A673 (cell line): ENCODE measurements at regions not wholly inside any gene's neighbourhood (a gene's known extent, or its start where the extent isn't known, plus 50 kb on each side); places are given as distances from the start of the nearest gene placed in this dataset.

Source experiments
- EZH2 ChIP-seq: fragments of 200-600 bp; sonication (generic); IDR thresholded peaks from 2 replicates; pipeline ENCODE4 v1.6.1; 2017; ENCODE audit warnings: borderline replicate concordance, low read depth, mild to moderate bottlenecking, mixed read lengths, antibody characterized with exemption, low read length; ENCODE audit not compliant: poor library complexity, severe bottlenecking
- TF ChIP-seq, protein P1 (sequence below): fragments of 300-800, 200-600 bp; sonication (generic); conservative IDR thresholded peaks from 2 replicates; pipeline ENCODE4 v1.5.1; 2017; ENCODE audit warnings: low read depth, mild to moderate bottlenecking, antibody characterized with exemption, low read length, moderate library complexity, mixed read lengths

DNA sequence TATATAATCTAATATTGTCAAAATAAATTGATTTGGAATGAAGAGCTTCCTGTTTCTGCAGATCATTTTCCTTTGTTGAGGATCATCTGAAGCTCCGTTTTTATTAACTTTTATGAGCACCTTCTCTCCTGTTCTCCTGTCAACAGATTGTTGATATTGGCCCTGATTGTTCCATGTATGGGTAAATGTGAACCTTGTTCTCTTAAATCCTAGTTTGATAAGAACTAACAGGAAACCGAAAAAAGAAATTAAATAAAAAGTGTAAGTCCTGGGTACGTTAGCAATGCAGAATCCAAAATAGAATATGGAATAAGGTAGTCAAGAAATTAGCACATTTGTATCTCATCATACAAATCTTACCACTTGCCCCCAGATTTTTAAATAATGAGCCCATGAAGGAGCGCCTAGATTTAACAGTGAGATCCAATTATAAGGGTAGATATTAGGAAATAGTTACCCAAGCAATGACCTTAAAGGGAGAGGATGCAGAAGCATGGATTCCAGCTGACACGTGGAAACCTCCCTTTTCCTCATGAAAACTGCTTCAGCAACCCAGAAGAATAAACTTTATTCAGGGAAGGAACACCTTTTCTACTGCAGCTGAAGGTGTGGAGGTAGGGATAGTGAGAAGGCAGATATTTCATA is 80.8 kb upstream of the PIK3R1 start:
- TF ChIP-seq, protein P1, sequence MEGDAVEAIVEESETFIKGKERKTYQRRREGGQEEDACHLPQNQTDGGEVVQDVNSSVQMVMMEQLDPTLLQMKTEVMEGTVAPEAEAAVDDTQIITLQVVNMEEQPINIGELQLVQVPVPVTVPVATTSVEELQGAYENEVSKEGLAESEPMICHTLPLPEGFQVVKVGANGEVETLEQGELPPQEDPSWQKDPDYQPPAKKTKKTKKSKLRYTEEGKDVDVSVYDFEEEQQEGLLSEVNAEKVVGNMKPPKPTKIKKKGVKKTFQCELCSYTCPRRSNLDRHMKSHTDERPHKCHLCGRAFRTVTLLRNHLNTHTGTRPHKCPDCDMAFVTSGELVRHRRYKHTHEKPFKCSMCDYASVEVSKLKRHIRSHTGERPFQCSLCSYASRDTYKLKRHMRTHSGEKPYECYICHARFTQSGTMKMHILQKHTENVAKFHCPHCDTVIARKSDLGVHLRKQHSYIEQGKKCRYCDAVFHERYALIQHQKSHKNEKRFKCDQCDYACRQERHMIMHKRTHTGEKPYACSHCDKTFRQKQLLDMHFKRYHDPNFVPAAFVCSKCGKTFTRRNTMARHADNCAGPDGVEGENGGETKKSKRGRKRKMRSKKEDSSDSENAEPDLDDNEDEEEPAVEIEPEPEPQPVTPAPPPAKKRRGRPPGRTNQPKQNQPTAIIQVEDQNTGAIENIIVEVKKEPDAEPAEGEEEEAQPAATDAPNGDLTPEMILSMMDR, result no peak
- no peak for TF ChIP-seq EZH2
